ENCODE measurements at regions not wholly inside any gene's neighbourhood (a gene's known extent, or its start where the extent isn't known, plus 50 kb on each side); places are given as distances from the start of the nearest gene placed in this dataset.

DNA sequence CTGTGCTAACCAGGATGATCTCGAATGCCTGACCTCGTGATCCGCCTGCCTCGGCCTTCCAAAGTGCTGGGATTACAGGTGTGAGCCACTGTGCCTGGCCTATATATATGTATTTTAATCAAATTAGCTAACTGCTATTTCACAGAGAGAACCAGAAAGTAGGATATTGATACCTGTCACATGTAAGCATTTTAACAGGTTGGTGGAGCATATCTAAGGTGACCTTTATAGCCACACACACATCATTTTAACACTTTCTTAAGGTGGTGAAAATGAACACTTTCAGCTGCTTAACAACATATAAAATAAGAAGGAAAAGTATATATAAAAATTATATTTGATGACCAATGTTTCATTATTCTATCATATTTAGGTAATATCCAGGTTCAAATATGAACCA is 57.0 kb upstream of the ATF7IP start:
- H3K4me3 ChIP-seq (ENCODE audit: control insufficient read depth in 2 of 3, extremely low read depth in 1 of 3, insufficient read depth in 2 of 3, low read depth in 1 of 3, low read length in 3 of 3) = no peak overlapping the region
- H3K4me1 ChIP-seq (ENCODE audit: control insufficient read depth, extremely low read depth, insufficient read depth, low read length) = no peaks in the 10 kb centered on the region
- TF ChIP-seq CTCF (optimal IDR thresholded peaks at IDR 0.05 in 1 of 3, IDR thresholded peaks at IDR 0.05 in 1 of 3, conservative IDR thresholded peaks at IDR 0.05 in 1 of 3; ENCODE audit: extremely low read depth in 1 of 3, insufficient read depth in 2 of 3, low read length in 3 of 3) = no peak
- no peak for TF ChIP-seq EZH2 (IDR thresholded peaks at IDR 0.05; ENCODE audit: low read length)
- DNase-seq (ENCODE audit: low read depth, low spot score) (no peak), FAIRE-seq (no peak)
- H3K27me3 ChIP-seq (ENCODE audit: control insufficient read depth, extremely low read depth, insufficient read depth, low read length) = no peaks in the 10 kb centered on the region
- H3K9ac ChIP-seq (ENCODE audit: control insufficient read depth, extremely low read depth, insufficient read depth, low read length) = no peak overlapping the region
- H4K20me1 ChIP-seq (ENCODE audit: control insufficient read depth, extremely low read depth, insufficient read depth, low read length) = no peaks in the 10 kb centered on the region
- dilution Hi-C loops (cut with MboI; ENCODE audit: extremely low pct_ligation_motif_present, low sequenced_read_pairs) = no loop called here
- no peak overlapping the region for H2AFZ ChIP-seq (ENCODE audit: control insufficient read depth, low read length)
- H3K9me1 ChIP-seq (ENCODE audit: control insufficient read depth, extremely low read depth, insufficient read depth, low read length) = no peaks in the 10 kb centered on the region
- no peak overlapping the region for H3K27ac ChIP-seq (ENCODE audit: control insufficient read depth, insufficient read depth, low read length)
- no peak overlapping the region for H3K4me2 ChIP-seq (ENCODE audit: control insufficient read depth, extremely low read depth, insufficient read depth, low read depth, low read length)
- no peaks in the 10 kb centered on the region for H3K79me2 ChIP-seq (ENCODE audit: control insufficient read depth, insufficient read depth, low read length)
- H3K36me3 ChIP-seq (ENCODE audit: control insufficient read depth in 2 of 2, extremely low read depth in 1 of 2, insufficient read depth in 2 of 2, low read length in 2 of 2) = no peaks in the 10 kb centered on the region
- H3K9me3 ChIP-seq (ENCODE audit: control insufficient read depth, low read depth, low read length) = no peaks in the 10 kb centered on the region

DNA sequence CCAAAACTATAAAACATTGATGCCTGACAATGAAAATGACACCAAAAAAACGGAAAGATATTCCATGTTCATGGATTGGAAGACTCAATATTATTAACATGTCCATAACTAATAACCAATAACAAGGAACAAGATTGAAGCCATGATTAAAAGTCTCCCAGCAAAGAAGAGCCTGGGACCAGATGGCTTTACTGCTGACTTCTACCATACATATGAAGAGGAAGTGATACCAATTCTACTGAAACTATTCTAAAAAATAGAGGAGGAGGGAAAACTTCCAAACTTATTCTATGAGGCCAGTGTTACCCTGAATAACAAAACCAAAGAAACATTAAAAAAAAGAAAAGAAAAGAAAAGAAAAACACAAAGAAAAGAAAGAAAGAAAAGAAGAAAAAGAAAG is 54.6 kb upstream of the ATF7IP start:
- Histone ChIP-seq H3K79me2 (ENCODE audit: control insufficient read depth, insufficient read depth, low read length) (no peaks in the 10 kb centered on the region), H3K9me3 (ENCODE audit: control insufficient read depth, low read depth, low read length) (no peaks in the 10 kb centered on the region), H3K27me3 (ENCODE audit: control insufficient read depth, extremely low read depth, insufficient read depth, low read length) (no peaks in the 10 kb centered on the region), H3K4me1 (ENCODE audit: control insufficient read depth, extremely low read depth, insufficient read depth, low read length) (no peaks in the 10 kb centered on the region), H4K20me1 (ENCODE audit: control insufficient read depth, extremely low read depth, insufficient read depth, low read length) (no peaks in the 10 kb centered on the region), H3K36me3 (ENCODE audit: control insufficient read depth in 2 of 2, extremely low read depth in 1 of 2, insufficient read depth in 2 of 2, low read length in 2 of 2) (no peaks in the 10 kb centered on the region), H2AFZ (ENCODE audit: control insufficient read depth, low read length) (no peak overlapping the region), H3K27ac (ENCODE audit: control insufficient read depth, insufficient read depth, low read length) (no peak overlapping the region), H3K9ac (ENCODE audit: control insufficient read depth, extremely low read depth, insufficient read depth, low read length) (no peak overlapping the region), H3K9me1 (ENCODE audit: control insufficient read depth, extremely low read depth, insufficient read depth, low read length) (no peaks in the 10 kb centered on the region), H3K4me2 (ENCODE audit: control insufficient read depth, extremely low read depth, insufficient read depth, low read depth, low read length) (no peak overlapping the region), H3K4me3 (ENCODE audit: control insufficient read depth in 2 of 3, extremely low read depth in 1 of 3, insufficient read depth in 2 of 3, low read depth in 1 of 3, low read length in 3 of 3) (no peak overlapping the region)
- FAIRE-seq (no peak), DNase-seq (ENCODE audit: low read depth, low spot score) (no peak)
- TF ChIP-seq CTCF (optimal IDR thresholded peaks at IDR 0.05 in 1 of 3, IDR thresholded peaks at IDR 0.05 in 1 of 3, conservative IDR thresholded peaks at IDR 0.05 in 1 of 3; ENCODE audit: extremely low read depth in 1 of 3, insufficient read depth in 2 of 3, low read length in 3 of 3) (no peak), EZH2 (IDR thresholded peaks at IDR 0.05; ENCODE audit: low read length) (no peak)
- dilution Hi-C loops (cut with MboI; ENCODE audit: extremely low pct_ligation_motif_present, low sequenced_read_pairs) = no loop called here
